OCI-LY7 (cell line): ENCODE measurements at regions not wholly inside any gene's neighbourhood (a gene's known extent, or its start where the extent isn't known, plus 50 kb on each side); places are given as distances from the start of the nearest gene placed in this dataset.
A peak's percentile ranks its signal among the peaks of the same experiment; 100 is the strongest.

Source experiments
- BruUV-seq: library from RNA; stranded (reverse); fragments of 400-500 nt; replicated peaks from 2 replicates; lab custom pipeline; 2021; lab: Mats Ljungman, UMichigan
- CTCF ChIA-PET: fragments of 300-600 bp; sonication (Branson Sonifier 250); formaldehyde crosslinking; loops from one replicate; lab custom pipeline; 2022; ENCODE audit warnings: antibody characterized with exemption; ENCODE audit not compliant: unreplicated experiment; lab: Charles Lee
- POLR2A ChIA-PET: fragments of 300-600 bp; sonication (Branson Sonifier 250); formaldehyde crosslinking; loops from one replicate; lab custom pipeline; 2022; ENCODE audit warnings: antibody characterized with exemption; lab: Charles Lee
- DNase-seq: peaks from one replicate; pipeline ENCODE4 v3.0.0-alpha.2; 2015; ENCODE audit warnings: low spot score
- H2AFZ ChIP-seq: fragments of 200-600 bp; sonication (generic), shearing (Covaris generic); 2 replicates; pipeline ENCODE4 v1.6.1; 2014; ENCODE audit warnings: mild to moderate bottlenecking, antibody characterized with exemption, low read length, moderate library complexity
- H3K27ac ChIP-seq: fragments of 200-600 bp; sonication (generic); 2 replicates; pipeline ENCODE4 v1.5.1; 2014; ENCODE audit warnings: mixed run types, low read depth, mild to moderate bottlenecking, moderate library complexity, low read length, inconsistent platforms; ENCODE audit not compliant: poor library complexity, severe bottlenecking
- H3K36me3 ChIP-seq: fragments of 200-600 bp; sonication (generic); 2 replicates; pipeline ENCODE4 v1.6.1; 2014; ENCODE audit warnings: mild to moderate bottlenecking, antibody characterized with exemption, low read length, moderate library complexity, mixed read lengths; ENCODE audit not compliant: insufficient read depth
- H3K4me1 ChIP-seq: fragments of 200-600 bp; sonication (generic); 2 replicates; pipeline ENCODE4 v1.5.1; 2014; ENCODE audit warnings: mild to moderate bottlenecking, low read length; ENCODE audit not compliant: insufficient read depth, poor library complexity, severe bottlenecking
- H3K4me2 ChIP-seq: fragments of 200-600 bp; sonication (generic); 2 replicates; pipeline ENCODE4 v1.6.1; 2014; ENCODE audit warnings: mild to moderate bottlenecking, low read length
- H3K4me3 ChIP-seq: fragments of 200-600 bp; sonication (generic); 2 replicates; pipeline ENCODE4 v1.5.1; 2014; ENCODE audit warnings: mild to moderate bottlenecking, low read depth, low read length; ENCODE audit not compliant: poor library complexity, severe bottlenecking
- H3K79me2 ChIP-seq: fragments of 200-600 bp; sonication (generic); 2 replicates; pipeline ENCODE4 v1.6.1; 2016; ENCODE audit warnings: low read depth, mild to moderate bottlenecking, low read length, moderate library complexity, mixed read lengths; ENCODE audit not compliant: insufficient read depth
- H3K9me2 ChIP-seq: fragments of 200-600 bp; sonication (generic); 2 replicates; pipeline ENCODE4 v1.6.1; 2016; ENCODE audit warnings: mild to moderate bottlenecking, low read length, mixed read lengths; ENCODE audit not compliant: insufficient read depth
- H3K9me3 ChIP-seq: fragments of 200-600 bp; sonication (generic); 2 replicates; pipeline ENCODE4 v1.6.1; 2014; ENCODE audit warnings: mild to moderate bottlenecking, mixed run types, low read length, mixed read lengths
- H4K20me1 ChIP-seq: fragments of 200-600 bp; sonication (generic); 2 replicates; pipeline ENCODE4 v1.6.1; 2014; ENCODE audit warnings: mild to moderate bottlenecking, antibody characterized with exemption, low read length, moderate library complexity, mixed read lengths; ENCODE audit not compliant: insufficient read depth
- CTCF ChIP-seq: fragments of 200-600 bp; sonication (generic); conservative IDR thresholded peaks from 2 replicates; pipeline ENCODE4 v1.5.1; 2014; ENCODE audit warnings: mild to moderate bottlenecking, antibody characterized with exemption, low read length, moderate library complexity, mixed read lengths
- EZH2phosphoT487 ChIP-seq: fragments of 200-600 bp; sonication (generic); IDR thresholded peaks from 2 replicates; pipeline ENCODE4 v1.6.1; 2018; ENCODE audit warnings: low read depth, borderline replicate concordance, mild to moderate bottlenecking, mixed run types, antibody characterized with exemption, low read length, moderate library complexity, mixed read lengths
- intact Hi-C: fragments of 100-400 bp; cut with micrococcal nuclease; formaldehyde crosslinking; loops from one replicate; pipeline ENCODE4 v1.10.0; 2022; ENCODE audit not compliant: unreplicated experiment

GRCh38 chr1:114316204-114316603, 162.5 kb upstream of the SYT6 start:
- TF ChIP-seq CTCF (0 out of 2 replicates have a peak, but pooled peaks have one; percentile 15), EZH2phosphoT487 (no peak)
- Histone ChIP-seq H3K4me1 (no peaks in the 10 kb centered on the region), H3K9me3 (no peaks in the 10 kb centered on the region), H4K20me1 (no peaks in the 10 kb centered on the region), H3K4me3 (no peak overlapping the region), H3K9me2 (no peaks in the 10 kb centered on the region), H3K4me2 (no peak overlapping the region), H2AFZ (no peak overlapping the region), H3K27ac (no peak overlapping the region), H3K79me2 (no peaks in the 10 kb centered on the region), H3K36me3 (no peaks in the 10 kb centered on the region)
- BruUV-seq, result no TSS peak
- no peak for DNase-seq
- intact Hi-C loops, result no loop called here
- ChIA-PET CTCF (no interaction called here), POLR2A (interaction anchor here (0.7 kb wide), 1 partner anchor 193 kb away, joined by 3 read pairs; no protein-coding TSS in a partner anchor)

GRCh38 chr1:114315631-114316030, 162.0 kb upstream of the SYT6 start:
- no TSS peak for BruUV-seq
- TF ChIP-seq EZH2phosphoT487 (no peak), CTCF (no peak)
- Histone ChIP-seq H3K9me2 (no peaks in the 10 kb centered on the region), H3K4me3 (no peak overlapping the region), H4K20me1 (no peaks in the 10 kb centered on the region), H3K9me3 (no peaks in the 10 kb centered on the region), H2AFZ (no peak overlapping the region), H3K4me2 (no peak overlapping the region), H3K79me2 (no peaks in the 10 kb centered on the region), H3K36me3 (no peaks in the 10 kb centered on the region), H3K27ac (no peak overlapping the region), H3K4me1 (no peaks in the 10 kb centered on the region)
- CTCF ChIA-PET, result no interaction called here
- DNase-seq, result no peak
- POLR2A ChIA-PET, result no interaction called here
- intact Hi-C loops, result no loop called here

GRCh38 chr1:114314576-114314975, 160.9 kb upstream of the SYT6 start:
- ChIA-PET CTCF (no interaction called here), POLR2A (no interaction called here)
- no peak for DNase-seq
- BruUV-seq, result no TSS peak
- no peak overlapping the region for H3K4me3 ChIP-seq
- no peaks in the 10 kb centered on the region for H3K4me1 ChIP-seq
- H3K9me3 ChIP-seq, result no peaks in the 10 kb centered on the region
- TF ChIP-seq EZH2phosphoT487, result no peak
- no peak overlapping the region for H3K27ac ChIP-seq
- no peak overlapping the region for H2AFZ ChIP-seq
- H3K79me2 ChIP-seq, result no peaks in the 10 kb centered on the region
- H3K36me3 ChIP-seq, result no peaks in the 10 kb centered on the region
- intact Hi-C loops, result no loop called here
- H3K9me2 ChIP-seq, result no peaks in the 10 kb centered on the region
- no peak overlapping the region for H3K4me2 ChIP-seq
- H4K20me1 ChIP-seq, result no peaks in the 10 kb centered on the region
